ENCODE measurements at regions not wholly inside any gene's neighbourhood (a gene's known extent, or its start where the extent isn't known, plus 50 kb on each side); places are given as distances from the start of the nearest gene placed in this dataset.
A peak's percentile ranks its signal among the peaks of the same experiment; 100 is the strongest.

DNA sequence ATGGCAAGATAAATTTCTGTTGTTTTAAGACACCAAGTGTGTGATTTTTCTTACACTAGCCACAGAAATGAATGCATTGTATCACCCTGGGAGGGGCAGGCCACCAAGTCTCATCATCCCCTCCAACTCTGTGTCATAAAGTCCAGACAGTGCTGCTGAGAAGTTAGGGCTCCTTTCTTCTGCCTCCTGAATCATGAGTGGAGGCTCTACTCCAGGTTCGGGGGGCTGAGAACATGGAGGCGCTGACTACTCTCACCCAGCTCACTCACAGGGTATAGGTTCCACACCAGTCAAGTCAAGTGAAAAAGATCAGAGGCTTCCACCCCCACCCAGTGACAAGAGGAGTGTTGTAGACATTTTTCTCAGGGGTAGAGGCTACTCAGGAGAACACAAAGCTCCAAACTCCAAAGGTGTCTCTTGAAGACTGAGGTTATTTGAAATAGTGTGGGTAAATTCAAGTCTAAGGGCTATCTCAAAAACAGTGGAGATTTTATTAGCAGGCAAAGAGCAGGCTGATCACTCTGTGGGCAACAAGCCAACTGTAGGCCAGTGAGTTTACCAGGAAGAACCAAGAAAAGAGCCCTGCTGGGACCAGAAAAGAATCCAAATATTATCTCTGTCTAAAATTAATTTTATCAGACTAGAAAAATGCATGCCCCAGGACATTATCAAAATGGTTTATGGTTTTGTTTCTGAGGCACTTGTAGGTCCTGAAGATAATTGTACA is 118.6 kb upstream of the RET start:
- Mint-ChIP-seq H3K27ac (ENCODE audit: unreplicated experiment) (no peak overlapping the region), H3K27me3 (ENCODE audit: unreplicated experiment) (peaks cover 3% of the 10 kb centered on the region), H3K36me3 (ENCODE audit: low read depth, unreplicated experiment) (no peaks in the 10 kb centered on the region), H3K4me3 (ENCODE audit: unreplicated experiment) (no peak overlapping the region), H3K9me3 (ENCODE audit: unreplicated experiment) (no peaks in the 10 kb centered on the region), H3K4me1 (ENCODE audit: unreplicated experiment) (no peaks in the 10 kb centered on the region)
- no peak for DNase-seq (ENCODE audit: low spot score)
- no peak for TF ChIP-seq CTCF (IDR thresholded peaks at IDR 0.05; ENCODE audit: unreplicated experiment)

- peak; percentile 1 for DNase-seq (ENCODE audit: low spot score)
- no peak overlapping the region for H3K4me3 Mint-ChIP-seq (ENCODE audit: unreplicated experiment)
- no peak overlapping the region for H3K27ac Mint-ChIP-seq (ENCODE audit: unreplicated experiment)
- H3K4me1 Mint-ChIP-seq (ENCODE audit: unreplicated experiment) = no peaks in the 10 kb centered on the region
- no peaks in the 10 kb centered on the region for H3K36me3 Mint-ChIP-seq (ENCODE audit: low read depth, unreplicated experiment)
- no peaks in the 10 kb centered on the region for H3K27me3 Mint-ChIP-seq (ENCODE audit: unreplicated experiment)
- no peaks in the 10 kb centered on the region for H3K9me3 Mint-ChIP-seq (ENCODE audit: unreplicated experiment)
- no peak for TF ChIP-seq CTCF (IDR thresholded peaks at IDR 0.05; ENCODE audit: unreplicated experiment)
Observed at GRCh38 chr10:42959833-42960232, 117.0 kb upstream of the RET start.

DNA sequence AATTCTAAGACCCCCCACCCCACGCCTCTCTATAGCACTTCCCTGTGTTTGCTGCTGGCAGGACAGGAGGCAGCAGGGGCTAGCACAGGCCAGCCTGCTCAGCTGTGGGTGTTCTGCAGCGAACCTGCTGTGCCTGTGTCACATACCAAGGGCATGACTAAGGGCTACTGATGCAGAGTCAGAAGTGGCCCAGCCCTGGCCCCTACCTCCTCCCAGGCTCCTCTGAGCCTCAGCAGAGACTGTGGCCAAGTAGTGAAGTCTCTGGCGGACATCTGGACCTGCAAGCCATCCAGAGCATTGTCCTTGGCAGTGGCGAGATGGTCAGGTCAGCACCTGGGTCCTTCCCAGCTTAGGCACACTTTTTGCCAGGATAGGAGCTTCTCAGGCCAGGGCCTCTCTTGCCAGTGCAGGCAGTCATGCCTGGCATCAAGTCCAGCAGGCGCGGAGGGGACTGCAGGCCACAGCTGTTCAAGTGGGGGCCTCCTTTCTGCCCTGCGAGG is 116.3 kb upstream of the RET start:
- no peak overlapping the region for H3K27ac Mint-ChIP-seq (ENCODE audit: unreplicated experiment)

DNA sequence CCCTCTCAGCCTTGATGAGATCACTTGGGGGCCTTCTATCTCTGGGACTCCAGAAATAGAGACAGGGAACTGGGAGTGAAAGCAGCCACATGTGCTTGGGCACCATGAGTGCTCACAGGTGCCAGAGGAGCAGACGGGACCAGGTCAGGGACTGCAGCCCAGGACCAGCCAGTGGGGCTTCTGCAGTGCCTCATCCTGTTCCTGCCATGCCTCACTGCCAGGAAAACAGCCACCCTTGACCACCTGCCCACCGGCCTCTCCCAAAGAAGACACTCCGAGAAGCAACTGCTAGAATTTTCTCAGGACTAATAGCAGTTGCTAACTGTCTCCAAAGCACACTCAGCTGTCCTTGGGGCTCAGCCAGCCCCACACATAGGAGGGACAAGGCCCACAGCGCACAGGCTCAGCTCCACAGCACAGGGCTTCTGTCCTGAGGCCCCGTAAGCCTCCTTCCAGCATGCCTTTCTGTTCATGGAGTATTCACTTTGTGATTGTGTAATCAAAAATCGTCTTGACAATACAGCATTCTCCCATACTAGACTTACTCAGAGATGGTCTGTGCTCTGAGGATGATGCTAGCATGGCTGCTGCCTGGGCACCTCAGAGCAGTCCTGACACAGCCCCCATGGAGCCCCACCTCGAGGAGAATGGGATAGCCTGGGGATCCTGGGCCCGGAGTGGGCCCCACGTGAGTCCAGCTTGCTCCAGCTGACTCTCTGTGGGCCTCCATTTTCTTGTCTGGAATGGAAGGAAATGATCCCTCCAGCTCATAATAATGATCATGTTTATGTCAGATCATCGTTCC is 115.7 kb upstream of the RET start:
- no peak for TF ChIP-seq CTCF (IDR thresholded peaks at IDR 0.05; ENCODE audit: unreplicated experiment)
- no peak overlapping the region for H3K4me3 Mint-ChIP-seq (ENCODE audit: unreplicated experiment)

More for the DNA sequence above, 116.3 kb upstream of the RET start:
- Mint-ChIP-seq H3K36me3 (ENCODE audit: low read depth, unreplicated experiment) (no peaks in the 10 kb centered on the region), H3K9me3 (ENCODE audit: unreplicated experiment) (no peaks in the 10 kb centered on the region), H3K4me1 (ENCODE audit: unreplicated experiment) (no peaks in the 10 kb centered on the region), H3K4me3 (ENCODE audit: unreplicated experiment) (no peak overlapping the region), H3K27me3 (ENCODE audit: unreplicated experiment) (no peaks in the 10 kb centered on the region)
- DNase-seq (ENCODE audit: low spot score) = peak; percentile 2
- no peak for TF ChIP-seq CTCF (IDR thresholded peaks at IDR 0.05; ENCODE audit: unreplicated experiment)

GRCh38 chr10:42961796-42962109 is 115.1 kb upstream of the RET start:
- Mint-ChIP-seq H3K4me3 (ENCODE audit: unreplicated experiment) (no peak overlapping the region), H3K27ac (ENCODE audit: unreplicated experiment) (no peak overlapping the region), H3K9me3 (ENCODE audit: unreplicated experiment) (no peaks in the 10 kb centered on the region), H3K27me3 (ENCODE audit: unreplicated experiment) (no peaks in the 10 kb centered on the region), H3K4me1 (ENCODE audit: unreplicated experiment) (peaks cover 5% of the 10 kb centered on the region), H3K36me3 (ENCODE audit: low read depth, unreplicated experiment) (no peaks in the 10 kb centered on the region)
- peak; percentile 1 for DNase-seq (ENCODE audit: low spot score)
- no peak for TF ChIP-seq CTCF (IDR thresholded peaks at IDR 0.05; ENCODE audit: unreplicated experiment)

More for the DNA sequence above, 115.7 kb upstream of the RET start:
- Mint-ChIP-seq H3K4me1 (ENCODE audit: unreplicated experiment) (peaks cover 5% of the 10 kb centered on the region), H3K27ac (ENCODE audit: unreplicated experiment) (no peak overlapping the region), H3K9me3 (ENCODE audit: unreplicated experiment) (no peaks in the 10 kb centered on the region), H3K36me3 (ENCODE audit: low read depth, unreplicated experiment) (no peaks in the 10 kb centered on the region), H3K27me3 (ENCODE audit: unreplicated experiment) (no peaks in the 10 kb centered on the region)
- peak; percentile 1 for DNase-seq (ENCODE audit: low spot score)
